Fibroblast of pulmonary artery (primary cell): ENCODE measurements at regions not wholly inside any gene's neighbourhood (a gene's known extent, or its start where the extent isn't known, plus 50 kb on each side); places are given as distances from the start of the nearest gene placed in this dataset.

Experiments
- DNase-seq: peaks from one replicate; pipeline ENCODE4 v3.0.0-alpha.2; 2010; ENCODE audit warnings: low read depth
- H3K4me3 ChIP-seq: replicated peaks from 2 replicates; pipeline ENCODE4 v1.5.1; 2011; ENCODE audit warnings: low read depth, mild to moderate bottlenecking, control low read depth, low read length, moderate library complexity
- CTCF ChIP-seq: IDR thresholded peaks from 2 replicates; pipeline ENCODE4 v1.5.1; 2011; ENCODE audit warnings: mild to moderate bottlenecking, control low read depth, low read length, inconsistent platforms; ENCODE audit errors: missing control alignments

GRCh38 chr2:11983870-11984269 is 237.4 kb downstream of the LPIN1 start:
- H3K4me3 ChIP-seq, result no peak overlapping the region

DNA sequence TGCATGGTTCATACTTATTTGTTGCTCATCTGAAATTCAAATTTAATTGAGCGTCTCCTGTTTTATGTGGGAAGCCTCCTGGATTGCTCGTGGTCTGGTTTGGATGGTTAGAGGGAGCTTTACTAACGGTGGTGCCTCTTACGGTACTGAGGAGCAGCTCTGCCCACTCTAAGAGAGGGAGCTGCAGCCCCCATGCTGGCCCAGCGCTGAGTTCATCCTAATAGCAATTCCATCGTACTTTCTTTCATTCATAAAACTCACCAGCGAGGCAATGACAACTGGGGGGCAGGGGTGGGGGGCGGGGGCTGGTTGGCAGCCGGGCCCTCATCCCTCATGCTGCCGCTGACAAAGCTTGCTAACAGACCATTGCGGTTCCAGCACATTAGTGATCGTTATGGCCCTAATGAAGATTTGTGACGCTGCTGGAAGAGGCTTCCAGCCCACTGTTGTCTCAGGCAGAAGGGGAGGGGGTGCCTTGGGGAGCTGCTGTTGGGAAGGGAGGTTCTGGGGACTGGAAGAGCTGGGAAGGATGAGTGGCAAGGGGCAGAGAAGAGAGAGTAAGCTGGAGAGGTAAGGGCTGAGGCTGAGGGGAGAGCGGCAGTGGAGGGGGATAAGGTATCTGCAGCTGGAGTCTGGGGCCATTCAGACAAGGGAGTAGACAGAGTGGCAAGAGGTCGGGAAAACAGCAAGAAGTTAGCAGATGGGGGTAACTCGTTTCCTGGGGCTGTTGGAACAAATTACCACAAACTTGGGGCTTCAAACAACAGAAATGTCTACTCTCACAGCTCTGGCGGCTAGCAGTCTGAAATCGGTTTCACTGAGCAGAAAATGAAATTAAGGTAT is 238.1 kb downstream of the LPIN1 start:
- TF ChIP-seq CTCF, result no peak
- no peak overlapping the region for H3K4me3 ChIP-seq
- no peak for DNase-seq

More at GRCh38 chr2:11983870-11984269, 237.4 kb downstream of the LPIN1 start:
- no peak for DNase-seq
- no peak for TF ChIP-seq CTCF

- TF ChIP-seq CTCF, result no peak
- no peak for DNase-seq
- H3K4me3 ChIP-seq, result no peak overlapping the region
Measured at GRCh38 chr2:11985817-11986566, 239.6 kb downstream of the LPIN1 start.

DNA sequence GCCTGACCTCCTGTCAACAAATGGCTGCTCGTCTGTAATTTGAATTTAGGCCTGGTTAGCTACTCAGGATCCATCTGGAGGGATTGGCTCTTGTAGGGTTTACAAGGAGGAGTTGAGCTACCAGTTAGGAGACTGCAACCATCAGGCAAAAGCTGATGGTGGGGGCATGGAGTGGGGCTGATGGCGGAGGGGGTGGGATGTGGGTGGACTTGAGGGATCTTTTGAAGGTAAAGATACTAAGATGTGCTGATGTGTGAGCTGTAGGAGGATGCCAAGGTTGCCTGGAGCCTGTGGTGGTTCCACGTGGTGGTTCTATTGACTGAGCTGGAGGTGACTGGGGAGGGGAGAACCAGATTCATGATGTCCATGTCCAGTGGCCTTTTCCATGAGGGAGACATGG is 240.7 kb downstream of the LPIN1 start:
- H3K4me3 ChIP-seq, result no peak overlapping the region
- no peak for TF ChIP-seq CTCF
- DNase-seq, result no peak

- TF ChIP-seq CTCF, result no peak
- no peak for DNase-seq
- no peak overlapping the region for H3K4me3 ChIP-seq
Measured at GRCh38 chr2:11988691-11989353, 242.4 kb downstream of the LPIN1 start.

DNA sequence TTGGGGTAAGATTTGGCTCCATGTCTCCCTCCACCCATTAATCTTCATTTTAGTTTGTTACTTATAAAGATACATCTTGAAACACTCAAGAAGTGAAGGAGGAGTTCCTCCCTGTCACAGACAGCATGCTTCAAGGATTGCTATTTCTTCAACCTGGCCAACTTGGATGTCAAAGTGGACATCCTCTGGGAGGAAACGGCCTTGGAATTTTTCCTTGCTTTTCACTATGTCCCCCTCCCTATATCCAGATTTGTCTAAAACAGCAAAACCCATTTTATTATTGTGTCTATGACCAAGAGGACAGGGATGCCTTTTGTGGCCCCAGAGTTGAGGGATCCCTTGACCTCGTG is 242.9 kb downstream of the LPIN1 start:
- no peak overlapping the region for H3K4me3 ChIP-seq
- TF ChIP-seq CTCF, result no peak
- DNase-seq, result no peak
